GM12878 (cell line): ENCODE measurements at regions not wholly inside any gene's neighbourhood (a gene's known extent, or its start where the extent isn't known, plus 50 kb on each side); places are given as distances from the start of the nearest gene placed in this dataset.

Experiments used
- ATAC-seq: fragments of 200-7000 bp; cut with Tn5 transposase; 3 replicates; pipeline ENCODE4 v1.9.1; 2020; ENCODE audit warnings: mild to moderate bottlenecking, moderate library complexity
- BruUV-seq: library from RNA; stranded (reverse); fragments of 400-500 nt; replicated peaks from 2 replicates; lab custom pipeline; 2021; lab: Mats Ljungman, UMichigan
- CTCF ChIA-PET: fragments of 300-600 bp; sonication (Branson Sonifier 250); formaldehyde crosslinking; extraction: SDS; loops from one replicate; lab custom pipeline; 2021; ENCODE audit warnings: inconsistent platforms; lab: Yijun Ruan, JAX
- POLR2A ChIA-PET: fragments of 350-600 bp; formaldehyde crosslinking; extraction: SDS; loops from one replicate; lab custom pipeline; 2021; ENCODE audit warnings: inconsistent platforms; lab: Charles Lee
- RAD21 ChIA-PET: fragments of 300-600 bp; sonication (Branson Sonifier 250); formaldehyde crosslinking; loops from one replicate; lab custom pipeline; 2023; ENCODE audit warnings: antibody characterized with exemption; ENCODE audit not compliant: unreplicated experiment; lab: Charles Lee
- SMC1A ChIA-PET: fragments of 300-600 bp; sonication (Branson Sonifier 250); formaldehyde crosslinking; loops from one replicate; lab custom pipeline; 2023; ENCODE audit not compliant: unreplicated experiment, uncharacterized antibody; lab: Charles Lee
- DNase-seq: peaks from one replicate; pipeline ENCODE4 v3.0.0-alpha.2; 2011; ENCODE audit warnings: low read depth, low spot score
- FAIRE-seq: peaks from 3 replicates; lab custom pipeline; 2011; peaks lifted over from hg19 to GRCh38; lab: Jason Lieb, UNC
- H2AFZ ChIP-seq: 2 replicates; pipeline ENCODE4 v1.6.0; 2011; ENCODE audit warnings: low read depth, low read length, control low read depth; ENCODE audit not compliant: control insufficient read depth
- H3K27ac ChIP-seq: 2 replicates; pipeline ENCODE4 v1.5.1; 2011; ENCODE audit warnings: control low read depth; ENCODE audit not compliant: control insufficient read depth, insufficient read depth
- H3K27me3 ChIP-seq, 2 experiments: replicated peaks in 1 of 2; 2 replicates each; pipeline versions ENCODE4 v1.6.0 to v1.6.1; 2011; ENCODE audit warnings: low read length in 1 of 2; ENCODE audit not compliant: control insufficient read depth in 2 of 2, insufficient read depth in 2 of 2
- H3K36me3 ChIP-seq, 2 experiments: 2 replicates each; pipeline ENCODE4 v1.5.1; 2011; ENCODE audit warnings: low read length in 1 of 2; ENCODE audit not compliant: control insufficient read depth in 2 of 2, insufficient read depth in 2 of 2
- H3K4me1 ChIP-seq: 2 replicates; pipeline ENCODE4 v1.6.1; 2011; ENCODE audit warnings: mild to moderate bottlenecking, low read length, moderate library complexity, mixed read lengths; ENCODE audit not compliant: control insufficient read depth, insufficient read depth
- H3K4me2 ChIP-seq: 2 replicates; pipeline ENCODE4 v1.6.0; 2011; ENCODE audit warnings: control low read depth; ENCODE audit not compliant: control insufficient read depth, insufficient read depth
- H3K4me3 ChIP-seq: fragments of 200-600 bp; sonication (generic); 2 replicates; pipeline ENCODE4 v1.5.1; 2016
- H3K79me2 ChIP-seq: 2 replicates; pipeline ENCODE4 v1.6.0; 2011; ENCODE audit warnings: low read length; ENCODE audit not compliant: control insufficient read depth, insufficient read depth
- H3K9ac ChIP-seq: 2 replicates; pipeline ENCODE4 v1.8.0; 2011; ENCODE audit warnings: low read length, control low read depth, mixed read lengths; ENCODE audit not compliant: control insufficient read depth, insufficient read depth
- H3K9me3 ChIP-seq: replicated peaks from 3 replicates; pipeline ENCODE4 v1.5.1; 2011; ENCODE audit warnings: mild to moderate bottlenecking, low read length; ENCODE audit not compliant: control insufficient read depth, insufficient read depth
- H4K20me1 ChIP-seq: 2 replicates; pipeline ENCODE4 v1.6.0; 2011; ENCODE audit not compliant: control insufficient read depth, insufficient read depth
- BRCA1 ChIP-seq: IDR thresholded peaks from 2 replicates; pipeline ENCODE4 v1.6.1; 2011; ENCODE audit warnings: low read depth, low read length, improper control_type of control experiment
- GABPA ChIP-seq: IDR thresholded peaks from 2 replicates; pipeline ENCODE4 v1.6.1; 2014; ENCODE audit warnings: antibody characterized with exemption, low read depth, mild to moderate bottlenecking, inconsistent platforms
- JUNB ChIP-seq: IDR thresholded peaks from 2 replicates; pipeline ENCODE4 v1.6.1; 2016; ENCODE audit warnings: antibody characterized with exemption, mild to moderate bottlenecking
- WGBS: methylation state at CpG from one replicate; pipeline ENCODE4 v1.1.6; 2016; ENCODE audit warnings: low lambda C conversion rate; ENCODE audit not compliant: insufficient replicate concordance, insufficient coverage; ENCODE audit errors: missing lambda C conversion rate; 5-methylcytosine and 5-hydroxymethylcytosine counted together
- in situ Hi-C: fragments of 300-500 bp; cut with MboI; formaldehyde crosslinking; loops from 9 replicates; pipeline ENCODE4 v1.14.3; 2018; ENCODE audit warnings: mixed read lengths
- intact Hi-C: fragments of 100-400 bp; cut with micrococcal nuclease; formaldehyde crosslinking; loops from one replicate; pipeline ENCODE4 v1.14.2; 2022; ENCODE audit not compliant: unreplicated experiment
- TF ChIP-seq, protein P1 (sequence below): fragments of 450-650 bp; IDR thresholded peaks from 2 replicates; pipeline ENCODE4 v1.6.1; 2017; ENCODE audit warnings: mild to moderate bottlenecking, moderate library complexity

DNA sequence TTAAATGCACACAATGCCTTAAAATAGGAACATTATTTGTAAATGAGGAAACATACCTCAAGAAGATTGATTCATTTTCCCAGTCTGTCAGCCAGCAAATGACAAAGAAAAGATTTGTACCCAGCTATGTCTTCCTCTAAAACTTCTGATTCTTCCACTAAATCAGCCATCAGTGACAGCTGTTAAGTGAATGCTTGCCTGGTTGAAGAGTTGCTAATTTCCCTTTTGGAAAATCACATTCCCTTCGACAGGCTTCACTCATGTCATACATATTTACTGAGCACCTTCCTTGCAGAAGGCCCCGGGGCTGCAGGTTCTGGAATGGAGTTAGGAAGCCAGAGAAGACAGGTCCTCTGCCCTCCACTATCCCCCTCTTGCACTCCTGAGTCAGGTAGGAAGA, 112.0 kb upstream of the SLC66A3 start (continued):
- TF ChIP-seq, protein P1, sequence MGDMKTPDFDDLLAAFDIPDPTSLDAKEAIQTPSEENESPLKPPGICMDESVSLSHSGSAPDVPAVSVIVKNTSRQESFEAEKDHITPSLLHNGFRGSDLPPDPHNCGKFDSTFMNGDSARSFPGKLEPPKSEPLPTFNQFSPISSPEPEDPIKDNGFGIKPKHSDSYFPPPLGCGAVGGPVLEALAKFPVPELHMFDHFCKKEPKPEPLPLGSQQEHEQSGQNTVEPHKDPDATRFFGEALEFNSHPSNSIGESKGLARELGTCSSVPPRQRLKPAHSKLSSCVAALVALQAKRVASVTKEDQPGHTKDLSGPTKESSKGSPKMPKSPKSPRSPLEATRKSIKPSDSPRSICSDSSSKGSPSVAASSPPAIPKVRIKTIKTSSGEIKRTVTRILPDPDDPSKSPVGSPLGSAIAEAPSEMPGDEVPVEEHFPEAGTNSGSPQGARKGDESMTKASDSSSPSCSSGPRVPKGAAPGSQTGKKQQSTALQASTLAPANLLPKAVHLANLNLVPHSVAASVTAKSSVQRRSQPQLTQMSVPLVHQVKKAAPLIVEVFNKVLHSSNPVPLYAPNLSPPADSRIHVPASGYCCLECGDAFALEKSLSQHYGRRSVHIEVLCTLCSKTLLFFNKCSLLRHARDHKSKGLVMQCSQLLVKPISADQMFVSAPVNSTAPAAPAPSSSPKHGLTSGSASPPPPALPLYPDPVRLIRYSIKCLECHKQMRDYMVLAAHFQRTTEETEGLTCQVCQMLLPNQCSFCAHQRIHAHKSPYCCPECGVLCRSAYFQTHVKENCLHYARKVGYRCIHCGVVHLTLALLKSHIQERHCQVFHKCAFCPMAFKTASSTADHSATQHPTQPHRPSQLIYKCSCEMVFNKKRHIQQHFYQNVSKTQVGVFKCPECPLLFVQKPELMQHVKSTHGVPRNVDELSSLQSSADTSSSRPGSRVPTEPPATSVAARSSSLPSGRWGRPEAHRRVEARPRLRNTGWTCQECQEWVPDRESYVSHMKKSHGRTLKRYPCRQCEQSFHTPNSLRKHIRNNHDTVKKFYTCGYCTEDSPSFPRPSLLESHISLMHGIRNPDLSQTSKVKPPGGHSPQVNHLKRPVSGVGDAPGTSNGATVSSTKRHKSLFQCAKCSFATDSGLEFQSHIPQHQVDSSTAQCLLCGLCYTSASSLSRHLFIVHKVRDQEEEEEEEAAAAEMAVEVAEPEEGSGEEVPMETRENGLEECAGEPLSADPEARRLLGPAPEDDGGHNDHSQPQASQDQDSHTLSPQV, result no peak
- no peak for TF ChIP-seq BRCA1
- TF ChIP-seq GABPA, result no peak

DNA sequence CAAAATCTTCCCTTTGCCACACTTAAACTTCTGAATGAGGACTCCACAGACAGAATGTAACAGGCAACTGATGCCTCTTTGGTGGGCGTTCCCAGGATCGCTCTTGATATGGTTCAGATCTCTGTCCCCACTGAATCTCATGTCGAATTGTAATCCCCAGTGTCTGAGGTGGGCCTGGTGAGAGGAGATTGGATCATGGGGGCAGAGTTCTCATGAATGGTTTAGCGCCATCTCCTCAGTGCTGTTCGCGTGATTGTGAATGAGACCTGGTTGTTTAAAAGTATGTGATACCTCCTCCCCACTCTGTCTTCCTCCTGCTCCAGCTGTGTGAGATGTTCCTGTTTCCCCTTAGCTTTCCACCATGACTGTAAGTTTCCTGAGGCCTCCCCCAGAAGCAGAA, 111.1 kb upstream of the SLC66A3 start:
- FAIRE-seq, result no peak
- RAD21 ChIA-PET, result no interaction called here
- Histone ChIP-seq H3K4me1 (no peaks in the 10 kb centered on the region), H2AFZ (no peak overlapping the region), H3K36me3 (no peaks in the 10 kb centered on the region), H3K27me3 (peaks cover 0 to 4% of the 10 kb centered on the region in 2 experiments; a peak in 2 of 4 replicates), H4K20me1 (no peaks in the 10 kb centered on the region), H3K27ac (no peak overlapping the region), H3K9me3 (no peaks in the 10 kb centered on the region; the same call in 2 of the 3 replicates), H3K79me2 (no peaks in the 10 kb centered on the region), H3K4me3 (no peak overlapping the region), H3K9ac (no peak overlapping the region), H3K4me2 (no peak overlapping the region)
- SMC1A ChIA-PET, result no interaction called here
- TF ChIP-seq JUNB, result no peak
- no peak for ATAC-seq
- no peak for DNase-seq
- BruUV-seq, result no TSS peak
- CTCF ChIA-PET, result no interaction called here
- in situ Hi-C loops (no loop called here), intact Hi-C loops (no loop called here)
- 42% methylated on average over 6 of the region's 6 CpGs for WGBS
- POLR2A ChIA-PET, result no interaction called here
